ENCODE measurements at regions not wholly inside any gene's neighbourhood (a gene's known extent, or its start where the extent isn't known, plus 50 kb on each side); places are given as distances from the start of the nearest gene placed in this dataset.

DNA sequence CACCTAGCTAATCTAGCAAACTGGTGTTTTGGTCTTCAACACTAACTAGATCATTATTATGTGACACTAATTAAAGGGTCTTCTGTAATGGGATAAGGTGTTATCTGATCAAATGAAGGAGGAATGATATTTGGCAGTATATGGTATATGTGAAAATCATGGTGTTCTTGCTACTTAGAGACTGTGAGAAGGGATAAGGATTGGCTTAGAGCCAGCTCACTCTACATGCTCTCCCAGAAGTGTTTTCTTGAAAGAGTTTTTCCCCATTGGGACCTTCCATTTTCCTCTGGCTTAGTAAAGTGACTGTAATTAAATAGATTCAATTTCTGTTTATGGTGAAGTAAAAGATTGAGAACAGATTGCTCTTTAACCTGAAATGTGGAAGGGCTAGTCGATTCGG, 71.2 kb upstream of the RGL1 start:
- Histone ChIP-seq H3K9me1 (ENCODE audit: control insufficient read depth, extremely low read depth, insufficient read depth, low read length) (no peaks in the 10 kb centered on the region), H2AFZ (ENCODE audit: control insufficient read depth, low read length) (no peak overlapping the region), H3K9me3 (ENCODE audit: control insufficient read depth, low read depth, low read length) (no peaks in the 10 kb centered on the region), H4K20me1 (ENCODE audit: control insufficient read depth, extremely low read depth, insufficient read depth, low read length) (no peaks in the 10 kb centered on the region), H3K9ac (ENCODE audit: control insufficient read depth, extremely low read depth, insufficient read depth, low read length) (no peak overlapping the region), H3K4me3 (ENCODE audit: control insufficient read depth in 2 of 3, extremely low read depth in 1 of 3, insufficient read depth in 2 of 3, low read depth in 1 of 3, low read length in 3 of 3) (no peak overlapping the region), H3K27ac (ENCODE audit: control insufficient read depth, insufficient read depth, low read length) (no peak overlapping the region), H3K79me2 (ENCODE audit: control insufficient read depth, insufficient read depth, low read length) (no peaks in the 10 kb centered on the region), H3K4me2 (ENCODE audit: control insufficient read depth, extremely low read depth, insufficient read depth, low read depth, low read length) (no peak overlapping the region), H3K4me1 (ENCODE audit: control insufficient read depth, extremely low read depth, insufficient read depth, low read length) (no peaks in the 10 kb centered on the region), H3K27me3 (ENCODE audit: control insufficient read depth, extremely low read depth, insufficient read depth, low read length) (no peaks in the 10 kb centered on the region), H3K36me3 (ENCODE audit: control insufficient read depth in 2 of 2, extremely low read depth in 1 of 2, insufficient read depth in 2 of 2, low read length in 2 of 2) (no peaks in the 10 kb centered on the region)
- no peak for TF ChIP-seq EZH2 (IDR thresholded peaks at IDR 0.05; ENCODE audit: low read length)
- TF ChIP-seq, protein P1, sequence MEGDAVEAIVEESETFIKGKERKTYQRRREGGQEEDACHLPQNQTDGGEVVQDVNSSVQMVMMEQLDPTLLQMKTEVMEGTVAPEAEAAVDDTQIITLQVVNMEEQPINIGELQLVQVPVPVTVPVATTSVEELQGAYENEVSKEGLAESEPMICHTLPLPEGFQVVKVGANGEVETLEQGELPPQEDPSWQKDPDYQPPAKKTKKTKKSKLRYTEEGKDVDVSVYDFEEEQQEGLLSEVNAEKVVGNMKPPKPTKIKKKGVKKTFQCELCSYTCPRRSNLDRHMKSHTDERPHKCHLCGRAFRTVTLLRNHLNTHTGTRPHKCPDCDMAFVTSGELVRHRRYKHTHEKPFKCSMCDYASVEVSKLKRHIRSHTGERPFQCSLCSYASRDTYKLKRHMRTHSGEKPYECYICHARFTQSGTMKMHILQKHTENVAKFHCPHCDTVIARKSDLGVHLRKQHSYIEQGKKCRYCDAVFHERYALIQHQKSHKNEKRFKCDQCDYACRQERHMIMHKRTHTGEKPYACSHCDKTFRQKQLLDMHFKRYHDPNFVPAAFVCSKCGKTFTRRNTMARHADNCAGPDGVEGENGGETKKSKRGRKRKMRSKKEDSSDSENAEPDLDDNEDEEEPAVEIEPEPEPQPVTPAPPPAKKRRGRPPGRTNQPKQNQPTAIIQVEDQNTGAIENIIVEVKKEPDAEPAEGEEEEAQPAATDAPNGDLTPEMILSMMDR (optimal IDR thresholded peaks at IDR 0.05 in 1 of 3, IDR thresholded peaks at IDR 0.05 in 1 of 3, conservative IDR thresholded peaks at IDR 0.05 in 1 of 3; ENCODE audit: extremely low read depth in 1 of 3, insufficient read depth in 2 of 3, low read length in 3 of 3) = no peak
- dilution Hi-C loops (cut with MboI; ENCODE audit: extremely low pct_ligation_motif_present, low sequenced_read_pairs) = no loop called here
- DNase-seq (ENCODE audit: low read depth, low spot score) = no peak
- no peak for FAIRE-seq

- DNase-seq (ENCODE audit: low read depth, low spot score) = no peak
- TF ChIP-seq, protein P1 (optimal IDR thresholded peaks at IDR 0.05 in 1 of 3, IDR thresholded peaks at IDR 0.05 in 1 of 3, conservative IDR thresholded peaks at IDR 0.05 in 1 of 3; ENCODE audit: extremely low read depth in 1 of 3, insufficient read depth in 2 of 3, low read length in 3 of 3) = no peak
- no peak for TF ChIP-seq EZH2 (IDR thresholded peaks at IDR 0.05; ENCODE audit: low read length)
- Histone ChIP-seq H3K9me1 (ENCODE audit: control insufficient read depth, extremely low read depth, insufficient read depth, low read length) (no peaks in the 10 kb centered on the region), H4K20me1 (ENCODE audit: control insufficient read depth, extremely low read depth, insufficient read depth, low read length) (no peaks in the 10 kb centered on the region), H3K9me3 (ENCODE audit: control insufficient read depth, low read depth, low read length) (no peaks in the 10 kb centered on the region), H2AFZ (ENCODE audit: control insufficient read depth, low read length) (no peak overlapping the region), H3K27ac (ENCODE audit: control insufficient read depth, insufficient read depth, low read length) (no peak overlapping the region), H3K9ac (ENCODE audit: control insufficient read depth, extremely low read depth, insufficient read depth, low read length) (no peak overlapping the region), H3K4me3 (ENCODE audit: control insufficient read depth in 2 of 3, extremely low read depth in 1 of 3, insufficient read depth in 2 of 3, low read depth in 1 of 3, low read length in 3 of 3) (no peak overlapping the region), H3K79me2 (ENCODE audit: control insufficient read depth, insufficient read depth, low read length) (no peaks in the 10 kb centered on the region), H3K4me1 (ENCODE audit: control insufficient read depth, extremely low read depth, insufficient read depth, low read length) (no peaks in the 10 kb centered on the region), H3K36me3 (ENCODE audit: control insufficient read depth in 2 of 2, extremely low read depth in 1 of 2, insufficient read depth in 2 of 2, low read length in 2 of 2) (no peaks in the 10 kb centered on the region), H3K4me2 (ENCODE audit: control insufficient read depth, extremely low read depth, insufficient read depth, low read depth, low read length) (no peak overlapping the region), H3K27me3 (ENCODE audit: control insufficient read depth, extremely low read depth, insufficient read depth, low read length) (no peaks in the 10 kb centered on the region)
- FAIRE-seq = no peak
- dilution Hi-C loops (cut with MboI; ENCODE audit: extremely low pct_ligation_motif_present, low sequenced_read_pairs) = no loop called here
Measured at GRCh38 chr1:183732236-183732880, 72.6 kb upstream of the RGL1 start.

Data from keratinocyte (primary cell).